ENCODE measurements at regions not wholly inside any gene's neighbourhood (a gene's known extent, or its start where the extent isn't known, plus 50 kb on each side); places are given as distances from the start of the nearest gene placed in this dataset.

DNA sequence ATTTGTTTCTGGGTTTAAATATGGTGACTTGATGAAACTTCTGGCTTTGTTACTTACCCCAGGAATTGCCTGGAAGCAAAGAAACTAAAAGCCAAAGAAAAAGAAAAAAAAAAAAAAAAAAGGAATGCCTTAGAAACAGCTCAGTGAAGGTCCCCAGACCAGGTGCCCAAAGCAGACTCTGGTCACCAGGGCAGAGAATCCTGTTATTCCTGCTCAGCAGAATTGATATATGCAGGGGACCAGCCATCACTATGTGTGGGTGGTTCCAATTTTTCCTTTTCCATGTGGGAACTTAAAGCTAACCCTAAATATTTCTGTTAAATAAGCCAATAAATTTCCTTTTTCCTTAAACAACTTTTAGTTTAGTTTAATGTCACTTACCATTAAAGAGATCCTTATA is 100.8 kb upstream of the TPRG1 start:
- TF ChIP-seq, protein P1, sequence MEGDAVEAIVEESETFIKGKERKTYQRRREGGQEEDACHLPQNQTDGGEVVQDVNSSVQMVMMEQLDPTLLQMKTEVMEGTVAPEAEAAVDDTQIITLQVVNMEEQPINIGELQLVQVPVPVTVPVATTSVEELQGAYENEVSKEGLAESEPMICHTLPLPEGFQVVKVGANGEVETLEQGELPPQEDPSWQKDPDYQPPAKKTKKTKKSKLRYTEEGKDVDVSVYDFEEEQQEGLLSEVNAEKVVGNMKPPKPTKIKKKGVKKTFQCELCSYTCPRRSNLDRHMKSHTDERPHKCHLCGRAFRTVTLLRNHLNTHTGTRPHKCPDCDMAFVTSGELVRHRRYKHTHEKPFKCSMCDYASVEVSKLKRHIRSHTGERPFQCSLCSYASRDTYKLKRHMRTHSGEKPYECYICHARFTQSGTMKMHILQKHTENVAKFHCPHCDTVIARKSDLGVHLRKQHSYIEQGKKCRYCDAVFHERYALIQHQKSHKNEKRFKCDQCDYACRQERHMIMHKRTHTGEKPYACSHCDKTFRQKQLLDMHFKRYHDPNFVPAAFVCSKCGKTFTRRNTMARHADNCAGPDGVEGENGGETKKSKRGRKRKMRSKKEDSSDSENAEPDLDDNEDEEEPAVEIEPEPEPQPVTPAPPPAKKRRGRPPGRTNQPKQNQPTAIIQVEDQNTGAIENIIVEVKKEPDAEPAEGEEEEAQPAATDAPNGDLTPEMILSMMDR (IDR thresholded peaks at IDR 0.05): no peak

GRCh38 chr3:189071446-189071845 is 100.3 kb upstream of the TPRG1 start:
- TF ChIP-seq, protein P1 (IDR thresholded peaks at IDR 0.05): no peak

DNA sequence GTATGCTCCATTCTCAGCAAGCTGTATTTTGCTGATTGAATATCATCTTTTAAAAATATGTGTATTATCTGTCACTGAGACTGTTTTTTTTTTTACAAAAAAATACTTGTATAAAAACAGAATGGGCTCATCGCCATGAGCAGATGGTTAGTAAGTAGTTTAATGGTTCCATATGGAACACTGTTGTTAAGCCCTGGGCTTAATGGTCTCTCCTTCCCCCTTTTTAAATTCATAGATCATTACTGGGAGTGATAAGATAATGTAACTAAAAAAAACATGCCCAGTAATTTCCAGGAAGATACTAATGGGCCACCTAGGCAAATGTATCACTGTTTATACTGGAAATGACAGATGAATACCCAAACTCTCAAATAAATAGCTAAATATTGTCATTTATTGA is 95.3 kb upstream of the TPRG1 start:
- TF ChIP-seq, protein P1 (IDR thresholded peaks at IDR 0.05): no peak

GRCh38 chr3:189080745-189081144 is 91.0 kb upstream of the TPRG1 start:
- TF ChIP-seq, protein P1 (IDR thresholded peaks at IDR 0.05): no peak

DNA sequence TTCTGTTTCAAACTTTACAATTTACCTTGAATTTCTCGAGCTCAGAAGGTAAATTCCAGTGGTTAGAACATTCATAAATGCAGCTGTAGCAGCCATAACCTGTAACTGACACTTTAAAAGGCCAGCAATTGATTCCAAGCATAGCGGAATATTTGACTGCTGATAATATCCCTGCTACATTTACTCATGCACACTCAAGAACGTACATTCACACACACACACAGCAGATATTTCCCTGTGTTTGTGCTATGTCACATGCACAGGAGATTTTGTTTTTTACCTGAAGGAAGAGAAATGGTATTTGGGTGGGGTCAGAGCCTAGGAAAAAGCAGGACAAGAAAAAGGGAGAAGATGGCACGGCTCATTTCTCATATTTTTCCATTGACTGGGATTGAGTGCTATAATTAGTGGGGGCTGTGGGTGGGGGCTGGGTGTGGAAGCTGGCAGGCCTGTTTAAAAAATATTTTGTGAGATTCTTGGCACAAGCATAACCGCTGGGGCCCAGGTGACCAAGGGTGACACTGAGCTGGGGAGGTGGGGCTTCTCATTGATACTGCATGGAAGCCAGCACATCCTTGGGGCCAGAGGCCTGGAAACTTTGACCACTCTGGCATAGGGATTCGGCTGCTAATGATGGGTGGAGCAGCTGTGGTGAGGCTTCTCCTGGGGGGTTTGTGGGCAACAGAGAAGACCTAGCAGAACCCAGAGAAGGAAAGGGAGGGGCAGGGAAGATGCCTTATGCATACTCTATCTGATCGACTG is 88.9 kb upstream of the TPRG1 start:
- TF ChIP-seq, protein P1 (IDR thresholded peaks at IDR 0.05): no peak

DNA sequence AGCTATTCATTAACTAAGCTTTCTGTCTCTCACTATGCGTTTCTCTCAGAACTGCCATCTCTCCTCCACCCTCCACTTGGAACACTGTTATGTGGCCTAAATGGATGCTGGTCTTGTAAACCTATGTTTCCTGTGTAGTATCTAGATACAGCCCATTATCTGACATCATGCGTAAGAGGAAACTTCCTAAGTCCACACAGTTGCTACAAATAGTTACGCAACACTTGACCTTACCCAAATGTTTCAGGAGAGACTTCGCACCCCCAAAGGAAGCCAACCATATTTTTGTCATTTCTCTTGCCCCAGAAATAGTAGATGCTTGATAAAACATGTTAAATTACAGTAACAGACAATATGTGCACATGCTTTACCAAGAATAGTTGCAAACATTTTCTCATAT is 87.2 kb upstream of the TPRG1 start:
- TF ChIP-seq, protein P1 (IDR thresholded peaks at IDR 0.05): no peak

DNA sequence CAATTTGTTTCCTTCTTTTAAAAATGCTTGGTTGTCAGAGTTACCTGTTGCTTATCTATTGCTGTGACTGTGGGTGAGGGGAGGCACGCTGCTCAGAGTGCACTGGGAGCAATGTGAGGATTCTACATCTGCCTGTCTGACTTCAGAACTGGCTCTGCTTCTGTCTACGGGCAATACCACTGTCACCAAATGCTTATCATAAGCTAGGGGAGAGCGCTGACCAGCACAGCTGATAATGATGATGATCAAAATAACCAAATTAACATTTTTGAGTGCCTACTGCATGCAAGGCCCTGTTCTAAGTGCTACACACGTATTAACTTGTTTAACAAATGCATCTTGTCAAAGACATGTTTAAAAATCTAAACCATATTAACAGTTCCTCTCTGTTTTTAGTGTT is 79.2 kb upstream of the TPRG1 start:
- TF ChIP-seq, protein P1 (IDR thresholded peaks at IDR 0.05): no peak

- TF ChIP-seq, protein P1 (IDR thresholded peaks at IDR 0.05): no peak
These were observed 77.2 kb upstream of the TPRG1 start for GRCh38 chr3:189094539-189094938.
